WTC11 (cell line): ENCODE measurements at regions not wholly inside any gene's neighbourhood (a gene's known extent, or its start where the extent isn't known, plus 50 kb on each side); places are given as distances from the start of the nearest gene placed in this dataset.

Source experiments
- ATAC-seq: fragments of 200-7000 bp; cut with Tn5 transposase; 2 replicates; pipeline ENCODE4 v1.10.0; 2021; ENCODE audit warnings: mild to moderate bottlenecking, moderate library complexity
- CTCF ChIA-PET: fragments of 300-600 bp; sonication (Branson Sonifier 250); formaldehyde crosslinking; loops from one replicate; lab custom pipeline; 2021; ENCODE audit warnings: antibody characterized with exemption; lab: Charles Lee
- POLR2A ChIA-PET: fragments of 350-600 bp; sonication (Branson Sonifier 250); formaldehyde crosslinking; loops from one replicate; lab custom pipeline; 2021; ENCODE audit warnings: antibody characterized with exemption; lab: Charles Lee
- DNase-seq: peaks from one replicate; pipeline ENCODE4 v3.0.0; 2021; ENCODE audit warnings: low spot score
- H3K27ac Mint-ChIP-seq: 2 replicates; pipeline ENCODE4 v1.8.0; 2021; ENCODE audit warnings: mixed read lengths
- H3K27me3 Mint-ChIP-seq: 2 replicates; pipeline ENCODE4 v1.8.0; 2021; ENCODE audit warnings: low read depth, mild to moderate bottlenecking, moderate library complexity, mixed read lengths
- H3K36me3 Mint-ChIP-seq: 2 replicates; pipeline ENCODE4 v1.8.0; 2021; ENCODE audit warnings: mixed read lengths
- H3K4me1 Mint-ChIP-seq: 2 replicates; pipeline ENCODE4 v1.8.0; 2022; ENCODE audit warnings: mixed read lengths
- H3K4me3 Mint-ChIP-seq: 2 replicates; pipeline ENCODE4 v1.8.0; 2021; ENCODE audit warnings: mild to moderate bottlenecking, moderate library complexity, mixed read lengths
- H3K9me3 Mint-ChIP-seq: 2 replicates; pipeline ENCODE4 v1.8.0; 2021; ENCODE audit warnings: mixed read lengths
- ERG ChIP-seq: fragments of 250-450 bp; sonication (Bioruptor Pico); IDR thresholded peaks from 2 replicates; pipeline ENCODE4 v1.8.0; 2021; ENCODE audit warnings: mild to moderate bottlenecking
- ESRRA ChIP-seq: sonication (generic); formaldehyde crosslinking; IDR thresholded peaks from 2 replicates; pipeline ENCODE4 v1.8.1; 2022; ENCODE audit warnings: mild to moderate bottlenecking, missing genetic modification reagents, borderline replicate concordance
- GTF2I ChIP-seq: fragments of 250-450 bp; sonication (Bioruptor Pico); conservative IDR thresholded peaks from 2 replicates; pipeline ENCODE4 v1.4.0; 2021; ENCODE audit warnings: mild to moderate bottlenecking
- IRF2 ChIP-seq: sonication (generic); formaldehyde crosslinking; IDR thresholded peaks from 2 replicates; pipeline ENCODE4 v1.8.0; 2022; ENCODE audit warnings: low read depth, missing genetic modification reagents, borderline replicate concordance
- MLX ChIP-seq: sonication (generic); formaldehyde crosslinking; IDR thresholded peaks from 2 replicates; pipeline ENCODE4 v1.8.1; 2023; ENCODE audit warnings: mild to moderate bottlenecking, missing genetic modification reagents, moderate library complexity
- MYBL2 ChIP-seq: sonication (generic); formaldehyde crosslinking; IDR thresholded peaks from 2 replicates; pipeline ENCODE4 v1.8.1; 2023; ENCODE audit warnings: mild to moderate bottlenecking, moderate library complexity, missing genetic modification reagents
- NFATC4 ChIP-seq: fragments of 250-450 bp; sonication (Bioruptor Pico); IDR thresholded peaks from 2 replicates; pipeline ENCODE4 v1.9.0; 2021; ENCODE audit warnings: mild to moderate bottlenecking
- NR2C2 ChIP-seq: sonication (generic); formaldehyde crosslinking; IDR thresholded peaks from 2 replicates; pipeline ENCODE4 v1.8.0; 2022; ENCODE audit warnings: mild to moderate bottlenecking, missing genetic modification reagents
- NR3C1 ChIP-seq: sonication (generic); formaldehyde crosslinking; conservative IDR thresholded peaks from 2 replicates; pipeline ENCODE4 v1.8.1; 2023; ENCODE audit warnings: low read depth, mild to moderate bottlenecking, missing genetic modification reagents
- SMAD4 ChIP-seq: sonication (generic); formaldehyde crosslinking; IDR thresholded peaks from 2 replicates; pipeline ENCODE4 v1.8.0; 2022; ENCODE audit warnings: mild to moderate bottlenecking, missing genetic modification reagents
- SP1 ChIP-seq: sonication (generic); formaldehyde crosslinking; conservative IDR thresholded peaks from 2 replicates; pipeline ENCODE4 v1.8.1; 2022; ENCODE audit warnings: missing genetic modification reagents
- ZBTB21 ChIP-seq: sonication (generic); formaldehyde crosslinking; IDR thresholded peaks from 2 replicates; pipeline ENCODE4 v1.8.1; 2023; ENCODE audit warnings: mild to moderate bottlenecking, missing genetic modification reagents, borderline replicate concordance
- ZMAT4 ChIP-seq: fragments of 250-450 bp; sonication (Bioruptor Pico); IDR thresholded peaks from 2 replicates; pipeline ENCODE4 v1.9.0; 2021; ENCODE audit warnings: mild to moderate bottlenecking
- ZNF121 ChIP-seq: sonication (generic); formaldehyde crosslinking; IDR thresholded peaks from 2 replicates; pipeline ENCODE4 v1.8.0; 2023; ENCODE audit warnings: missing genetic modification reagents
- ZNF263 ChIP-seq: sonication (generic); formaldehyde crosslinking; IDR thresholded peaks from 2 replicates; pipeline ENCODE4 v1.8.1; 2022; ENCODE audit warnings: low read depth, mild to moderate bottlenecking, moderate library complexity, missing genetic modification reagents
- TF ChIP-seq, protein P1 (sequence below): sonication (generic); formaldehyde crosslinking; IDR thresholded peaks from 2 replicates; pipeline ENCODE4 v1.8.0; 2022; ENCODE audit warnings: mild to moderate bottlenecking, missing genetic modification reagents
- TF ChIP-seq, protein P2 (sequence below): sonication (generic); formaldehyde crosslinking; IDR thresholded peaks from 2 replicates; pipeline ENCODE4 v1.8.1; 2023; ENCODE audit warnings: mild to moderate bottlenecking, missing genetic modification reagents
- TF ChIP-seq, protein P3 (sequence below): fragments of 250-450 bp; sonication (Bioruptor Pico); IDR thresholded peaks from 2 replicates; pipeline ENCODE4 v2.1.2; 2022; ENCODE audit warnings: mild to moderate bottlenecking, moderate library complexity
- TF ChIP-seq, protein P4 (sequence below): sonication (generic); formaldehyde crosslinking; IDR thresholded peaks from 2 replicates; pipeline ENCODE4 v1.8.0; 2022; ENCODE audit warnings: missing genetic modification reagents
- TF ChIP-seq, protein P5 (sequence below): sonication (generic); formaldehyde crosslinking; IDR thresholded peaks from 2 replicates; pipeline ENCODE4 v1.8.1; 2023; ENCODE audit warnings: mild to moderate bottlenecking, missing genetic modification reagents, moderate library complexity

GRCh38 chr2:239832490-239833268 is 192.5 kb downstream of the NDUFA10 start:
- Mint-ChIP-seq H3K27ac (no peak overlapping the region), H3K4me3 (no peak overlapping the region), H3K27me3 (no peaks in the 10 kb centered on the region; the same call in 1 of the 2 replicates), H3K36me3 (no peaks in the 10 kb centered on the region), H3K4me1 (peaks cover 23% of the 10 kb centered on the region), H3K9me3 (peaks cover 8% of the 10 kb centered on the region)
- ChIA-PET POLR2A (interaction anchor here (0.6 kb wide), 1 partner anchor 161 kb away, joined by 4 read pairs; no protein-coding TSS in a partner anchor), CTCF (interaction anchor here (1.7 kb wide), 1 partner anchor 8 kb away, joined by 6 read pairs; no protein-coding TSS in a partner anchor)
- TF ChIP-seq, protein P1, sequence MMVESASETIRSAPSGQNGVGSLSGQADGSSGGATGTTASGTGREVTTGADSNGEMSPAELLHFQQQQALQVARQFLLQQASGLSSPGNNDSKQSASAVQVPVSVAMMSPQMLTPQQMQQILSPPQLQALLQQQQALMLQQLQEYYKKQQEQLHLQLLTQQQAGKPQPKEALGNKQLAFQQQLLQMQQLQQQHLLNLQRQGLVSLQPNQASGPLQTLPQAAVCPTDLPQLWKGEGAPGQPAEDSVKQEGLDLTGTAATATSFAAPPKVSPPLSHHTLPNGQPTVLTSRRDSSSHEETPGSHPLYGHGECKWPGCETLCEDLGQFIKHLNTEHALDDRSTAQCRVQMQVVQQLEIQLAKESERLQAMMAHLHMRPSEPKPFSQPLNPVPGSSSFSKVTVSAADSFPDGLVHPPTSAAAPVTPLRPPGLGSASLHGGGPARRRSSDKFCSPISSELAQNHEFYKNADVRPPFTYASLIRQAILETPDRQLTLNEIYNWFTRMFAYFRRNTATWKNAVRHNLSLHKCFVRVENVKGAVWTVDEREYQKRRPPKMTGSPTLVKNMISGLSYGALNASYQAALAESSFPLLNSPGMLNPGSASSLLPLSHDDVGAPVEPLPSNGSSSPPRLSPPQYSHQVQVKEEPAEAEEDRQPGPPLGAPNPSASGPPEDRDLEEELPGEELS (CRISPR knock-in tag): no peak
- no peak for TF ChIP-seq MYBL2 (CRISPR knock-in tag)
- TF ChIP-seq IRF2: no peak
- no peak for TF ChIP-seq ERG (CRISPR knock-in tag)
- TF ChIP-seq SMAD4: no peak
- TF ChIP-seq, protein P2, sequence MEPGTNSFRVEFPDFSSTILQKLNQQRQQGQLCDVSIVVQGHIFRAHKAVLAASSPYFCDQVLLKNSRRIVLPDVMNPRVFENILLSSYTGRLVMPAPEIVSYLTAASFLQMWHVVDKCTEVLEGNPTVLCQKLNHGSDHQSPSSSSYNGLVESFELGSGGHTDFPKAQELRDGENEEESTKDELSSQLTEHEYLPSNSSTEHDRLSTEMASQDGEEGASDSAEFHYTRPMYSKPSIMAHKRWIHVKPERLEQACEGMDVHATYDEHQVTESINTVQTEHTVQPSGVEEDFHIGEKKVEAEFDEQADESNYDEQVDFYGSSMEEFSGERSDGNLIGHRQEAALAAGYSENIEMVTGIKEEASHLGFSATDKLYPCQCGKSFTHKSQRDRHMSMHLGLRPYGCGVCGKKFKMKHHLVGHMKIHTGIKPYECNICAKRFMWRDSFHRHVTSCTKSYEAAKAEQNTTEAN (CRISPR knock-in tag): no peak
- TF ChIP-seq, protein P3, sequence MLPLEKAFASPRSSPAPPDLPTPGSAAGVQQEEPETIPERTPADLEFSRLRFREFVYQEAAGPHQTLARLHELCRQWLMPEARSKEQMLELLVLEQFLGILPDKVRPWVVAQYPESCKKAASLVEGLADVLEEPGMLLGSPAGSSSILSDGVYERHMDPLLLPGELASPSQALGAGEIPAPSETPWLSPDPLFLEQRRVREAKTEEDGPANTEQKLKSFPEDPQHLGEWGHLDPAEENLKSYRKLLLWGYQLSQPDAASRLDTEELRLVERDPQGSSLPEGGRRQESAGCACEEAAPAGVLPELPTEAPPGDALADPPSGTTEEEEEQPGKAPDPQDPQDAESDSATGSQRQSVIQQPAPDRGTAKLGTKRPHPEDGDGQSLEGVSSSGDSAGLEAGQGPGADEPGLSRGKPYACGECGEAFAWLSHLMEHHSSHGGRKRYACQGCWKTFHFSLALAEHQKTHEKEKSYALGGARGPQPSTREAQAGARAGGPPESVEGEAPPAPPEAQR (CRISPR knock-in tag): no peak
- no peak for TF ChIP-seq NR2C2 (CRISPR knock-in tag)
- TF ChIP-seq, protein P4, sequence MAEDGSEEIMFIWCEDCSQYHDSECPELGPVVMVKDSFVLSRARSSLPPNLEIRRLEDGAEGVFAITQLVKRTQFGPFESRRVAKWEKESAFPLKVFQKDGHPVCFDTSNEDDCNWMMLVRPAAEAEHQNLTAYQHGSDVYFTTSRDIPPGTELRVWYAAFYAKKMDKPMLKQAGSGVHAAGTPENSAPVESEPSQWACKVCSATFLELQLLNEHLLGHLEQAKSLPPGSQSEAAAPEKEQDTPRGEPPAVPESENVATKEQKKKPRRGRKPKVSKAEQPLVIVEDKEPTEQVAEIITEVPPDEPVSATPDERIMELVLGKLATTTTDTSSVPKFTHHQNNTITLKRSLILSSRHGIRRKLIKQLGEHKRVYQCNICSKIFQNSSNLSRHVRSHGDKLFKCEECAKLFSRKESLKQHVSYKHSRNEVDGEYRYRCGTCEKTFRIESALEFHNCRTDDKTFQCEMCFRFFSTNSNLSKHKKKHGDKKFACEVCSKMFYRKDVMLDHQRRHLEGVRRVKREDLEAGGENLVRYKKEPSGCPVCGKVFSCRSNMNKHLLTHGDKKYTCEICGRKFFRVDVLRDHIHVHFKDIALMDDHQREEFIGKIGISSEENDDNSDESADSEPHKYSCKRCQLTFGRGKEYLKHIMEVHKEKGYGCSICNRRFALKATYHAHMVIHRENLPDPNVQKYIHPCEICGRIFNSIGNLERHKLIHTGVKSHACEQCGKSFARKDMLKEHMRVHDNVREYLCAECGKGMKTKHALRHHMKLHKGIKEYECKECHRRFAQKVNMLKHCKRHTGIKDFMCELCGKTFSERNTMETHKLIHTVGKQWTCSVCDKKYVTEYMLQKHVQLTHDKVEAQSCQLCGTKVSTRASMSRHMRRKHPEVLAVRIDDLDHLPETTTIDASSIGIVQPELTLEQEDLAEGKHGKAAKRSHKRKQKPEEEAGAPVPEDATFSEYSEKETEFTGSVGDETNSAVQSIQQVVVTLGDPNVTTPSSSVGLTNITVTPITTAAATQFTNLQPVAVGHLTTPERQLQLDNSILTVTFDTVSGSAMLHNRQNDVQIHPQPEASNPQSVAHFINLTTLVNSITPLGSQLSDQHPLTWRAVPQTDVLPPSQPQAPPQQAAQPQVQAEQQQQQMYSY (CRISPR knock-in tag): no peak
- TF ChIP-seq SP1 (CRISPR knock-in tag): no peak
- no peak for TF ChIP-seq NFATC4 (CRISPR knock-in tag)
- no peak for TF ChIP-seq GTF2I (CRISPR knock-in tag)
- no peak for DNase-seq
- ATAC-seq: no peak

DNA sequence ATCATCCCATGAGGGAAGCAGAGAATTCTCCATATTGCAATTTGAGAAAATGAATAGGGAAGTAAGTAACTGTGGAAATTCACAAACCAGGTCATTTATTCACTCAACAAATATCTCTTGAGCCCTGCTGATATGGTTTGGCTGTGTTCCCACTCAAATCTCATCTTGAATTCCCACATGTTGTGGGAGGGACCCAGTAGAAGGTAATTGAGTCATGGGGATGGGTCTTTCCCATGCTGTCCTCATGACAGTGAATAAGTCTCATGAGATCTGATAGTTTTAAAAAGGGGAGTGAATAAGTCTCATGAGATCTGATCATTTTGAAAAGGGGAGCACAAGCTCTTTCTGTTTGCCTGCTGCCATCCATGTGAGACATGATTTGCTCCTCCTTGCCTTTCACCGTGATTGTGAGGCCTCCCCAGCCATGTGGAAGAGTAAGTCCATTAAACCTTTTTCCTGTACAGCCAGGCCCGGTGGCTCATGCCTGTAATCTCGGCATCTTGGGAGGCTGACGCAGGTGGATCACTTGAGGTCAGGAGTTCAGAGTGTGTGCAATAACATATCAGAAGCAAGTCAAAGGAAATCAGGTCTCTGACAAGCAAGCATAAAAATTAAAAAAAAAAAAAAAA is 193.2 kb downstream of the NDUFA10 start:
- Mint-ChIP-seq H3K4me1 (peaks cover 23% of the 10 kb centered on the region), H3K4me3 (no peak overlapping the region), H3K27ac (no peak overlapping the region), H3K9me3 (peaks cover 8% of the 10 kb centered on the region), H3K27me3 (no peaks in the 10 kb centered on the region; the same call in 1 of the 2 replicates), H3K36me3 (no peaks in the 10 kb centered on the region)
- ATAC-seq: no peak
- ChIA-PET CTCF (no interaction called here), POLR2A (no interaction called here)
- no peak for DNase-seq
- TF ChIP-seq, protein P5, sequence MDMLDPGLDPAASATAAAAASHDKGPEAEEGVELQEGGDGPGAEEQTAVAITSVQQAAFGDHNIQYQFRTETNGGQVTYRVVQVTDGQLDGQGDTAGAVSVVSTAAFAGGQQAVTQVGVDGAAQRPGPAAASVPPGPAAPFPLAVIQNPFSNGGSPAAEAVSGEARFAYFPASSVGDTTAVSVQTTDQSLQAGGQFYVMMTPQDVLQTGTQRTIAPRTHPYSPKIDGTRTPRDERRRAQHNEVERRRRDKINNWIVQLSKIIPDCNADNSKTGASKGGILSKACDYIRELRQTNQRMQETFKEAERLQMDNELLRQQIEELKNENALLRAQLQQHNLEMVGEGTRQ (CRISPR knock-in tag): no peak
- TF ChIP-seq ZNF263 (CRISPR knock-in tag): no peak
- TF ChIP-seq NR3C1 (CRISPR knock-in tag): no peak
- TF ChIP-seq MLX (CRISPR knock-in tag): no peak
- no peak for TF ChIP-seq GTF2I (CRISPR knock-in tag)
- no peak for TF ChIP-seq ESRRA
- TF ChIP-seq ZNF121 (CRISPR knock-in tag): no peak
- no peak for TF ChIP-seq ZMAT4 (CRISPR knock-in tag)
- TF ChIP-seq ZBTB21 (CRISPR knock-in tag): no peak
